NCI-H1694 treated with DMSO at 0.1 percent for 48 hours (cell line): ENCODE measurements at regions not wholly inside any gene's neighbourhood (a gene's known extent, or its start where the extent isn't known, plus 50 kb on each side); places are given as distances from the start of the nearest gene placed in this dataset.
"Not testable (repeated sequence)": the region's sequence is repeated elsewhere in the genome, so short reads cannot be mapped to it uniquely, and the experiment has no call there.

Experiments used
- DNase-seq: peaks from one replicate; lab custom pipeline; 2025; lab: John Stamatoyannopoulos, UW

DNA sequence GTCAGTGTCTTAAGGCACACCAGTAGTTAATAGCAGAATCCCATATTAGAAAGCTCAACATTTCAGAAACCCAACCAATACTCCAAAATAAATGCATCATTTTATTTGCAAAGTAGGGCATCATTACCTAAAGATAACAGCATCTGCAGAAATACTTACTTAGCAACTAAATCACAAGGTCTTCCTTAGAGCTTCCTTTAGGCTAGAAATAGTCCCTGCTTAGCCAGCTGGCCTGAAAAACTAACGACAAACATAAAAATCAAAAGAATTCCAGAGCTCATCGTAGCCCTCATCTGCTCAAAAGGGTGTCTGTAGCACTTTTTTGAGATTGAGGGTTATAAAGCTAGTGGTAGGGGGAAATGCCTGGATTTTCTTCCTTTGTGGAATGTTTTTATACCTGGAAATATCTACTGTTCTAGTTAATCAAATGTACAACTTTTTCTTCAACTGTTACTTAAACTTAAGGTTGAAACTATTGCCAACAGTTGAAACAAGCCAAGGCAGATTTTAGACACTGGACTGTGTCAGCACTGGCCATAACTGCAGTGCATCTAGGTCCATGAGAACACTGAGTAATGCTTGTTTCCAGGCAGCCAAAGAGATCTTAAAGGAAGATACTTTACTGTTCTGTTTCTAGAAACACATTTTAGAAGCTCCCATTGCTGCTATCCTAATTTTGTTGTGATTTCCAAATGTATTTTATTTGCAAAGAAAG lies 129.4 kb upstream of the RASA1 start:
- DNase-seq: no peak

DNA sequence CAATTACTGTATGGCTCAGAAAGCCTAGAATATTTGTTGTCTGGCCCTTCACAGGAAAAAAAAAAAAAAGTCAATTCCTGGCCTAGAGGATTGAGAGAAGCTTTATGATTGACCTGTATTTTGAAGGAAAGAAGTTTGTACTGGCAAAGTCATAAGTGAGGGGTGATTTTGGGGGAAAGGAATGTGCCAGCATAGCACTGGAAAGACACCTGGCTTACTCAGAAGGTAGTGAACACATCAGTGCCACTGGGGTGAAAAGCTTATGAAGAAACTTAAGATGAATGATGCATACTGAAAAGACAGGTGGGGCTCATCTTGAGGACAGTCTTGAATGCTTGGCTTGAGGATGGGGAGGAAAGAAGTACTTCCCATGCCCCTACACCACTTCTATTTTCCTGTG lies 127.9 kb upstream of the RASA1 start:
- no peak for DNase-seq

DNA sequence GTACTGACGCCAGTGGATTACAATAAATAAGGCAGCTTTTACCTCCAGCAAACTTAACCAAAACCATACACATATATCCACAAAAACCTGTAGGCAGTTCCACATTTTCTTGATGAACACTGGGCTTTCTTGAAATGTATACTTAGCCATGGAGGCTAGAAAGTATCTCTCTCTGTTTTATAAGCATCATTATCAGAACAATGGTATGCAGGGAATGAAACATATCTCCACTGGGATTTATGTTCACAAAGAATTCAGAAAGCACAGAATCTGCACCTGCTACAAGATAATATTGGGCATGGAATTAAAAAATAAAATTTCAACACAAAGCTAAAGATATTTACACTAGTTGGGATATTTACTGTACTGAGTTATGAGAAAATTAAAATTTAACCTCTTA lies 126.1 kb upstream of the RASA1 start:
- no peak for DNase-seq

DNA sequence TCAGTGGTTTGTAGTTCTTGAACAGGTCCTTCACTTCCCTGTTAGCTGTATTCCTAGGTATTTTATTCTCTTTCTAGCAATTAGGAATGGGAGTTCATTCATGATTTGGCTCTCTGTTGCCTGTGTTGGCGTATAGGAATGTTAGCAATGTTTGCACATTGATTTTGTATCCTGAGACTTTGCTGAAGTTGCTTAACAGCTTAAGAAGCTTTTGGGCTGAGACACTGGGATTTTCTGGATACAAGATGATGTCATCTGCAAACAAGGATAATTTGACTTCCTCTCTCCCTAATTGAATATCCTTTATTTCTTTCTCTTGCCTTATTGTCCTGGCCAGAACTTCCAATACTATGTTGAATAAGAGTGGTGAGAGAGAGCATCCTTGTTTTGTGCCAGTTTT lies 121.8 kb upstream of the RASA1 start:
- not testable (repeated sequence) for DNase-seq

DNA sequence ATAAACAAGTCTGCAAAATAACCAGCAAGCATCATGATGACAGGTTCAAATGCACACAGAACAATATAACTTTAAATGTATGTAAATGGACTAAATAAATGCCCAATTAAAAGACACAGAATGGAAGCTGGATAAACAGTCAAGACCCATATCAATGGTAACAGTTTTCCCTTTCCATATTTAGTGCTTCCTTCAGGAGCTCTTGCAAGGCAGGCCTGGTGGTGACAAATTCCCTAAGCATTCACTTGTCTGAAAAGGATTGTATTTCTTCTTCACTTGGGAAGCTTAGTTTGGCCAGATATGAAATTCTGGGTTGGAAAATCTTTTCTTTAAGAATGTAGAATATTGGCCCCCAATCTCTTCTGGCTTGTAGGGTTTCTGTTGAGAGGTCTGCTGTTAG lies 120.2 kb upstream of the RASA1 start:
- DNase-seq: no peak

DNA sequence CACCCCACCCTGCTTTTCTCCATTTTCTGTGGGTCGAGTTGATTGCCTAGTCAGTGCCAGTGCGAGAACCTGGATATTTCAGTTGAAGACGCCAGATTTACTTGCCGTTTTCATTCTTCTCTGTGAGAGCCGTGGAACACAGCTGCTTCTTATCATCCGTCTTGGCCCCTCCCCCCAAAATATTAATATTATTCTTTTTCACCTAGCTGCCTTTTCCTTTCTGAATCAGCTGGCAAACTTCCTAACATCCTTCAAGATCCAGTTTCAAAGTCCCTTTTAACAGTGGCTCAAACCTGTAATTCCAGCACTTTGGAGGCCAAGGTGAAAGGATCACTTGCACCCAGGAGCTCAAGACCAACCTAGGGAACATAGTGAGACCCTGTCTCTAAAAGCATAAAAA lies 117.1 kb upstream of the RASA1 start:
- DNase-seq: no peak

DNA sequence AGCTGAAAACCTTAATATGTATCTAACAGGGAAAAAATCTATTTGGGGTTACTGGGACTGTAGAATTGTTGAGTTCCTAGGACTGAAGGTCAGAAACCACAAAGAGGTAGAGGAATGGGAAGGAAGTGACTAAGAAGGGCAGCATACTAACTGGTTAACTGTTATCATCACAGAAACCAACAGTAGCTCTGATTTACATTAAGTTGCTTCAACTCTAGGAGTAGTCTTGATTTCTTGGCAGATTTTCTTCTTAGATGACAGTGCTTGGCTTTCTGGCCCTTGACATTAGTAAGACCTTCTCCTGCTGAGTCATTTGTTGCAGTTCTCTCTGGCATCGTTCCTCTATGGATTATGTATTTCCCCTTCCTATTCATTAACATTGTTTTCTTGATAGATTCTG lies 116.1 kb upstream of the RASA1 start:
- DNase-seq: no peak

DNA sequence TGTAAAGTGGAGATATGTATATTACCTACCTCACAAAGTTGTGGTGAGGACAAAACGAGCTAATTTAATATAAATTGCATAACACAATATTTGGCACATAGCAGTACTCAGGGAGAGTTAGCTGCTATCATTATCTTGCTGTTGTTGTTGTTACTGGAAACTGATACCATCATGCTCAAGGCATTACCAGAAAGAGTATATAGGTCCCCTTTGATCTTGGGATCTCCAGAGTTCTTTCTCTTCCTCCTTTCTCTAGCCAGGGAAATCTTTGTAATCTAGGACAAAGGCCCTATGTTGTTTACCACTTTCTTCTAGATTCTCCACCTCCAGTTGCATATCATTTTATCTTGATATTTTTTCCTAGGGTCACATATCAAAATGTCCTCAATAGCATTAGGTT lies 114.8 kb upstream of the RASA1 start:
- DNase-seq: no peak

DNA sequence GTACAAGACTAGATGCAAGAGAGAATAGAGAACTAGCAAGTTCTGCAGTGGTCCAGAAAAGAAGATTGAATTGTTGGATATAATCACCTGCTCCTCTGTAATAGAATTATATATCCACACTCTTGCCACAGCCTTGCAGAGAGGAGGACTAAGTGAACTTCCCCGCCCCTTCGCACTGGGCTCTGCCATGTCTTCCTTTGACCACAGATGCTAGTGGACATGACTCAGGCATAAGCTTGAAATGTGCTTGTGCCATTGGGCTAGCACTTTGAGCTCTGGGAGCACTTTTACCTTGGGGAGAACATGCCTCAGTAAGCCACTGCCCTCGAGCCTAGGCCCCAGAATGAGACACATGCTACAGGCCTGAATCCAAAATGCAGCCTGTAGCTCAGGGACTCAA lies 113.5 kb upstream of the RASA1 start:
- DNase-seq: no peak

DNA sequence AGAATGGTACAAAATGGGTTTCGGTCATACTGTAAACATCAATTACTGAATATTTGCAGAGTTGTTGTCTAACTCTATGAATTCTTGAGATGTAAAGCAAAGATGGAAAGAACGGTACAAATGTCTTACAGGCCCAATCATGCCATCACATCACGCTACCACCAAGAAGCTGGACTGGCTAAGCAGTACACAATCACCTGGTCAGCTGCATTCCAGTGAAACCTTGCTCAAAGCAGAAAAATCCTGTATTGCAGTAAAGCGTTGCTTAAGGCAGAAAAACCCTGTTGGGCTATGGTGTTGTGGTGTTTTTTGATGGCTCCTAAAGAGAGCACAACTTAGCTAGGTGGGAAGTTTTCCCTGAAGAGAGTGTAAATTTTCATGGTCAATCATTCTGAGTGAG lies 112.6 kb upstream of the RASA1 start:
- no peak for DNase-seq

DNA sequence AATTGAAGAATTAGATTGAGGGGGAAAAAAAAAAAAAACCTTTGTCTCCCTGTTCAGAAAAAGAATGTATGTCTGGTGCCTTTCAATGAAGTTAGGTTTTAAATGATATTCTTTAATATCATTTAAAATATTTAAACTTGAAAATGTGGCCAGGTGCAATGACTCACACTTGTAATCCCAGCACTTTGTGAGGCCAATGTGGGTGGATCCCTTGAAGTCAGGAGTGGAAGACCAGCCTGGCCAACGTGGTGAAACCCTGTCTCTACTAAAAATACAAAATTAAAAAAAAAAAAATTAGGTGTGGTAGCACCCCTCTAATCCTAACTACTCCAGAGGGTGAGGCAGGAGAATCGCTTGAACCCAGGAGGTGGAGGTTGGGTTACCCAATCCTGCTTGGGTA lies 111.1 kb upstream of the RASA1 start:
- DNase-seq: no peak

DNA sequence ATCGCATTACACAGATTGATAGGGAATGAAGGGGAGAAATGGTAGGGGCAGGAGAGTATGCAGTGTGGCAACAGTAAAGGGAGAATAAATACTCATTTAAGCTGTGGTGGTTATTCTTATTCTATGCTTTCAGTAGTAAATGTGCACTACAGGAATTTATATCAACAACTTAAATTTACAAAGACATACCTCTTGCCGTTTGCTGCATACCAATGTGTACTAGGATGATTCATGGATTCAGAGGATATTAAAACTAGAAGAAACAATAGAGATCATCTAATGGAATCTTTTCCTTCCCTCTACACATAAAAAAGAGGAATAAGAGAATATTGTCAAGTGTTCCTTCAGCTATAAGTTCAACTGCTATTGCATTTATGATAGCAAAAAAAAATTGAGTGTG lies 103.3 kb upstream of the RASA1 start:
- no peak for DNase-seq

DNA sequence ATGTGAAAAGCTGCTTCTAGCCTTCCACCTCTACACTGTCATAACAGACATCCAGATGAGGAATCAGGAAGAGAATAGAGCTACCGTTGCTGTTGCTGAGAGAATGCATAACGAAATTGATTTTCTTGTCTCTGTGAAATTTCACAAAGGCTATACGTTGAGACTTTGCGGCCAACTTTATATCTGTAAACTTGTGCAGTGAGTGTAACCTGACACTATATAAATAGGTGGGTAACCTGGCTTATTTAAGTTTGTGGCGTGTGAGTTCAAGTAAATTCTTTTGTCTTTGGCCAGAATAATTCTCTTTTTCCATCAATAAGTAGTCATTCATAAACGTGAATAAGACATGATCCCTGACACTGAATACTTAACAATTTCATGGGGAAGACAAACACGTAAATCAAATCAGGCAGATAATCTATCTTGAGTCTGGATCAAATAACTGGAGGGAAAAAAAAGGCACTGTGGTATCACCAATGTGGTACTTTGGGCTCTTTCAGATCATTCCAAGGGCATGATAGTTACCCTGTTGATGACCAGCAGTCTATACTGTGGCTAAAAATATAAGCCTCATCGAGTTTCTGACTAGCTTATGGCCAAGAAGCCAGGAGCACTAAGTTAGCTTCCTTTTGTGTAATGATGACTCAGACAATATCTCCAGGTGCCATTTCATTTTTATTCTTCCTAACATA lies 98.2 kb upstream of the RASA1 start:
- DNase-seq: no peak

DNA sequence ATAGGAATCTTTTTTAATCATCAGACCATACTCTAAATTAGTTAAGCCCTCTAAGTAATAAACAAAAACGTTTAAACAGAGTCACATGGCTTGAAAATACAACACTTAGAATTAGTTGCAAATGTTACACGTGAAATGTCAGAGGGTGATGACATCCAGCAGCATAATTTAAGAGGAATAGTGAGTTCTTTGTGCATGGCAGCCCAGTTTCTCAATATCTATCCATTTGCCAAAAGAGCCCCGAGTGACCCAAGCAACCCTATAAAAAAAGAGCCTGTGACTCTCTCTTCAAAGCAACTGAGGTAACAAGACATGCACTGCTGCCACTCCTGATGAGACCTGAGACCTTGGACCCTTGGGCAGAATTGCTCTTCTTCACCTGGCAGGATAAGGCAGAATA lies 96.9 kb upstream of the RASA1 start:
- no peak for DNase-seq

DNA sequence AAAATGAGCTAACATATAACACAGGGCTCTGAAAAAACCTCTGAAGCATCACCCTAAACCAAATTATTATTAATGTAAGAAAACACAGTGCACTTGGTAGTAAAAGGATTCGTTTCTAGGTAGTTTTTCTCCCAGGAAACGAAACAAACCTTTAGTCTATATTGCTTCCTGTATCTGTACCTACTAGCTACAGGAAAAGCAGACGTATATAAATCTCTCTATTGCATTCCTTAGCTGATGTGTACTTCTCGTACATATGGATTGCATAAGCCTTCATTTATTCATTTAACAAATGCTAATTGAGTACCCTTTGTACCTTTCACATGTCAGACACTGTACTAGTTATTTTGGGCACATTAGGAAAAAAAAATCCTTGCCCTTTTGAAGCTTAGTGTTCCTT lies 85.0 kb upstream of the RASA1 start:
- DNase-seq: no peak

DNA sequence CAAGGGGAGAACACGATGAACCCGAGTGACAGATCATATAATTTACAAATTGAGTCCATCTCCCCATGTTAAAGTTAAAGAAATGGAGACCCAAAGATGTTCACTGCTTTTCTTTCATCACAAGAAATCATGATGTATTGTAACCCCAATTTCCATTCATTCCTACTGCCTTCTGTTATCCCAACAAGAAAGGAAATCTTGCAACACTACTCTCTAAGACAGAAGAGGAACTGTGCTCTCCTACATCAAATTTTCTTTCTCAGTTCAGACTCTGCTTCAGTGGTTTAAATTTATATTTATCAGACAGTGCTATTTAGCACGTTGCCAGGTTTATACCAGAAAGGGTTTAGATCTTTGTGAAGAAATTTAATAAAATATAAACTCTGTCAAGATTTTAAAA lies 83.8 kb upstream of the RASA1 start:
- no peak for DNase-seq

DNA sequence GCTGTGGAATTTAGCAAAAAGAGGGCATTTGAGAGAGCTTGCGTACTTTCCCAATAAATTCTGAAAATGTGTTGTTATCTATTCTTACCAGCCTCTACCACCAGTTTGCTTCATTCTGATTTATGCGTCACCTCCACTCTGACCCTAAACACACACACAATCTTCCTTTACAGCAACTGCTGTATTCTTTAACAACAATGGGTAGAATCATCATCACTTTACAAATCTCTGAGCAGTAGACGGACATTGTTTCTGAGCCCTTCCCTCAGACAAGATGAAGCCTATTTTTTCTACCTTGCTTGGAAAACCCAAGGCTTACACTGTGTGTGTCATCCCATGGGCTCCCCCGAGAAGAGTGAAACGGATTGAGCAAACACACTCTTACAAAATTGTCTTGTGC lies 83.1 kb upstream of the RASA1 start:
- no peak for DNase-seq

DNA sequence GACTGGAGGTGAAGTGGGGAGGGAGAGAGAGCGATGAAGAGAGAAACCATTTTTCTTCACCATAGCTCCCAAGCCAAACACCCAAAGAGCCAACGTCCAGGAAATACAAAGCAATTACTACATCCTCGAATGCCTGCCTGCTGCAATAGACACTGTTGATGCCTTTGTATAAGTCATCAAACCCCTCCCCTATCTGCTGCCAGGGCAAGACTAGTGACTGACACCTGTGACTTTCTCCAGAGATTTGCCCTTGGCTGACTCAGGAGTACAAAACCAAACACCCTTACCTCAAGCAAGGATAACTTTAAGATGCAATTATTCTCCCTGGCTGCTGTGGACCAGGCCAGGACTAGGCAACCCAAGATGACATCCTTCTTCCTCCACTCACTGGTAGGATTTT lies 81.8 kb upstream of the RASA1 start:
- DNase-seq: no peak

DNA sequence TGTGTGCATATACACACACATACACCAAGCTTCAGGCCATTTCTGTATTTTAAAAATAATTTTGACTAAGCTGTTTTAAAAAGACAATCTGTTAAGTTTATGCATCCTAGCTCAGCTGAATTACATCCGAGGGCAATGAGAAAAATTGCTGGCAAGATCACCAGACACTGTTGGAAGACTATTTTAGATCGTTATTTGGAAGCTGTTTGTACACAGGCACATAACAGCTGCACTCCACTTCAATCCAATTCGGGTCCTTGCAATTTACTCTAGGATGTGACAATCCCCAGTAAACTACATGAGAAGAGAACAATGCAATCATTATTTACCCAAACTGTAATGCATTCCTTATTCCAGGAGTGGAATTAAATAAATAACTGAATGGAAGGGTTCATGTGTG lies 79.3 kb upstream of the RASA1 start:
- DNase-seq: no peak

DNA sequence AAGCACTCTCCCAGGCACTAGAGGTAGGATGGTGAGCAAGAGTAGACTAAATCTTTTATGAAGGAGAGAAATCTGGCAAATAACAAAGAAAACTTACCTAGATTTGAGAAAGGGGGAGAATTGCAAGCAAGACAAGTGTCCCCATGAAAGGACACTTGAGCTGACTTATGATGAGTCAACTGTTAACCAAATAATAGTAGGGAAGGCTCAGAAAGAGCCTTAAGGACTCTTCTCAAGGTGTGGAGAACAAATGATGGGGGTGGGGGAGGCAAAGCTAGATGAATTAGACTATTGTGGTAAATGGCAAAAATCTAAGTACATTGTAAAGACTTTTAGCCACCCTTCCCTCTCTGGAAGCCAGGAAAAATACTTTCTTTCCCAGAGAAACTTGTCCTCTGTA lies 77.6 kb upstream of the RASA1 start:
- no peak for DNase-seq

DNA sequence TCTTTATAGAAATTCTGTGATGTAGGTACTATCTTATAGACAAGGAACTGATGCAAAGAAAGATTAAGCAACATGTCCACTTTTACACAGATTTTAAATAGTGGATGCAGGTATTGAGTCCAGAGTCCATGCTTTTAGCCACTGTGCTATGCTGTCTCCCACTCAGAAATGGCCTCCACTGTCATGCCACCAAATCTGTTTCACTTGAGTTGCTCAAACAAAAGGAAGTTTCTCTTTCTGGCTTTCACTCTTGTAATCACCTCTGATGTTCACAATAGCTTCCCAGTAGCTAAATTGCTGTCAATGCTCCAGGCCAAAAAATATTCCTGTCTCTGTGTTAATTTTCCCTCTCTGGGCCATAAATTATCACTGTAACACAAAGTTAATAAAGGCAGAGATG lies 77.0 kb upstream of the RASA1 start:
- no peak for DNase-seq

DNA sequence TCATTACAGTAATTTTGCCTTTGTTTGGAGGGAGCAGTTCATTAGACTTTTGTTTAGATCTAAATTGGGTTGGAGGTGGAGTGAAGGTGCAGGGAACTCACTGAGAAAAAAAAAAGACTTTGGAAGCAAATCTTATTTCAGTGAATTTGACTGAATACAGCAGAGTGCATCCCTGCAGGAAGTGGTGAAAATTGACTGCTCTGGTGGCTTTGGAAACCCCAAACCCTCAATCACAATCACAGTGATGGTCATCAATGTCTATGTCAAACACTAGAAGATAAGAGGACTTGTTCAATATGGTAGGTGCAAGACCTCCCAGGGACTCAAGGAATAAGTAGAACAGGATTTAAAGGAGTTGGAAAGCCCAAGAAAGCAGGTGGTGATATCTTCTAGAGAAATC lies 76.0 kb upstream of the RASA1 start:
- DNase-seq: no peak

DNA sequence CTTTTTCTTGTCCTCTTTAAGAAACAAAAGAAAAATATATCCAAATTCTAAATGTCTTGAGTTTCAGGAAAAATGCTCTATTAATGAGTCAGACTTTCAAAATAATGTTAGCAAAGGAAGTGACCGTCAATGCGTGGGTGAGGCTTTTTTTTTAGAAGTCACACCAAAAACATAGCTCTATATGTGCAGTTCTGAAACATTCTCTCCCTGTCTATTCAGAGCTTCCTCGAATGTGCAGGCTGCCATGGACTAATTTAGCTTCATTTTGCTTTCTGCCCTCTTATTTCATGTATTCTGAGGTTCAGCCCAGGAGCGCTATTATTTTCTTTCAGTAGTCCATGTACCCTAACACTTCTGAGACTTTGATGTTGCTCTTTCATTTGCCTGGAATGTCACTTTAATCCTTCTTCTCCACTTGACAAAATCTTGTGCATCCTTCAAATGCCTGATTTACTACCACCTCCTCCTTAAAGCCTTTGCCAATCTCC lies 72.5 kb upstream of the RASA1 start:
- no peak for DNase-seq

DNA sequence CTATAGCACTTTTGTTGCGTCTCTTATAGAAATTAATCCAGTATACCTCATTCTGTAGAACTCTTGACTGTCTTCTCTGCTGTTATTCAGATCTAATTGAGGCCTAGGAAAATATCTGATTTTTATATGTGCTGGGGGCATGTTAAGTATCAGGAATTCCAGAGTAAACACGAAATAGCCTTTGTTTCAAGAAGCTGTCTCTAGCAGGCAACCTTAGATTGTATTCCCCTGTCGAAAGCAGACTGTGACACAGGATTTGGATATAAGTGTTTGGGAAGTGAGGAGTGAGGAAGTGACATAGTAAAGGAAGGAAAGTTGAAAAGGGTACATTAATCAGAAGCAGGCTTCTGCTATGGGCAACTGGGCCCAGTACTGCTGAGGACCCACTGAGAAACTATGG lies 72.1 kb upstream of the RASA1 start:
- DNase-seq: no peak
